ENCODE measurements at regions not wholly inside any gene's neighbourhood (a gene's known extent, or its start where the extent isn't known, plus 50 kb on each side); places are given as distances from the start of the nearest gene placed in this dataset.

DNA sequence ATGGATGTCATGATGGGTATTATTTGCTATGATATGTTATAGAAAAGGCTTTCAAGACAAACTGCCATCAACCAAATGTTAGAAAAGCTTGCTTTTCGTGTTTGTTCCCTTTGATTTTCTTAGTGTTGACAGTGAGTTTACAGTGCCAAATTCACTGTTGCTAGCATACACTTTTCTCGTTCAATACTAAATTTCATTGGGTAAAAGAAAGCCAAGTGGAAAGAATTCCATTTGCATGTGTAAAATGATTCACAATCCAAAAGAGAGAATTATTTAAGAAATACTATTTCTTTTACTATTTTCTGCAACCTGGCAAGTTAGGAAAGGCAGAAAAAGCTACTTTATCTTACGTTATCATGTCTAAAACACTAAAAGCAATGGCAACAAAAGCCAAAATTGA lies 301.4 kb downstream of the OTOL1 start:
- TF ChIP-seq, protein P1, sequence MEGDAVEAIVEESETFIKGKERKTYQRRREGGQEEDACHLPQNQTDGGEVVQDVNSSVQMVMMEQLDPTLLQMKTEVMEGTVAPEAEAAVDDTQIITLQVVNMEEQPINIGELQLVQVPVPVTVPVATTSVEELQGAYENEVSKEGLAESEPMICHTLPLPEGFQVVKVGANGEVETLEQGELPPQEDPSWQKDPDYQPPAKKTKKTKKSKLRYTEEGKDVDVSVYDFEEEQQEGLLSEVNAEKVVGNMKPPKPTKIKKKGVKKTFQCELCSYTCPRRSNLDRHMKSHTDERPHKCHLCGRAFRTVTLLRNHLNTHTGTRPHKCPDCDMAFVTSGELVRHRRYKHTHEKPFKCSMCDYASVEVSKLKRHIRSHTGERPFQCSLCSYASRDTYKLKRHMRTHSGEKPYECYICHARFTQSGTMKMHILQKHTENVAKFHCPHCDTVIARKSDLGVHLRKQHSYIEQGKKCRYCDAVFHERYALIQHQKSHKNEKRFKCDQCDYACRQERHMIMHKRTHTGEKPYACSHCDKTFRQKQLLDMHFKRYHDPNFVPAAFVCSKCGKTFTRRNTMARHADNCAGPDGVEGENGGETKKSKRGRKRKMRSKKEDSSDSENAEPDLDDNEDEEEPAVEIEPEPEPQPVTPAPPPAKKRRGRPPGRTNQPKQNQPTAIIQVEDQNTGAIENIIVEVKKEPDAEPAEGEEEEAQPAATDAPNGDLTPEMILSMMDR (IDR thresholded peaks at IDR 0.05; ENCODE audit: control extremely low read depth, extremely low read depth, low read depth, missing control alignments), result no peak
- POLR2A ChIA-PET, result no interaction called here
- DNase-seq (ENCODE audit: extremely low spot score), result no peak
- CTCF ChIA-PET, result no interaction called here

GRCh38 chr3:161800985-161801559 lies 304.5 kb downstream of the OTOL1 start:
- TF ChIP-seq, protein P1 (IDR thresholded peaks at IDR 0.05; ENCODE audit: control extremely low read depth, extremely low read depth, low read depth, missing control alignments), result no peak
- CTCF ChIA-PET, result interaction anchor here (1.1 kb wide), 1 partner anchor 19 kb away, joined by 3 read pairs; no protein-coding TSS in a partner anchor
- DNase-seq (ENCODE audit: extremely low spot score), result no peak
- POLR2A ChIA-PET, result no interaction called here

DNA sequence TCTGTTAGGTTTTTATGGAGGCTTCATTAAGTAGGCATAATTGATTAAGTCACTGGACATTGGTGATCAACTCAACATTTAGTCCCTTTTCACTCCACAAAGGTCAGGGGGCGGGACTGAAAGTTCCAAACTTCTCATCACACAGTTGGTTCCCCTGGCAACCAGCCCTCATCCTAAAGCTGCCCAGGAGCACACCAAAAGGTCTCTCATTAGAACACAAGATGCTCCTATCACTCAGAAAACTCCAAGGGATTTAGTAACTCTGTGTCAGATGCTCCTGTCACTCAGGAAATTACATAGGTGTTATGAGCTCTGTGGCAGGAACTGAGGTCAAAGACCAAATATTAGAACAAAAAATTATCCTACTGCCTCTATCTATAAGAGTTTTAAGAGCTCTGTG lies 321.5 kb downstream of the OTOL1 start:
- DNase-seq (ENCODE audit: extremely low spot score), result no peak
- TF ChIP-seq, protein P1 (IDR thresholded peaks at IDR 0.05; ENCODE audit: control extremely low read depth, extremely low read depth, low read depth, missing control alignments), result no peak
- CTCF ChIA-PET, result interaction anchor here (1.4 kb wide), 1 partner anchor 11 kb away, joined by 3 read pairs; no protein-coding TSS in a partner anchor
- POLR2A ChIA-PET, result no interaction called here

DNA sequence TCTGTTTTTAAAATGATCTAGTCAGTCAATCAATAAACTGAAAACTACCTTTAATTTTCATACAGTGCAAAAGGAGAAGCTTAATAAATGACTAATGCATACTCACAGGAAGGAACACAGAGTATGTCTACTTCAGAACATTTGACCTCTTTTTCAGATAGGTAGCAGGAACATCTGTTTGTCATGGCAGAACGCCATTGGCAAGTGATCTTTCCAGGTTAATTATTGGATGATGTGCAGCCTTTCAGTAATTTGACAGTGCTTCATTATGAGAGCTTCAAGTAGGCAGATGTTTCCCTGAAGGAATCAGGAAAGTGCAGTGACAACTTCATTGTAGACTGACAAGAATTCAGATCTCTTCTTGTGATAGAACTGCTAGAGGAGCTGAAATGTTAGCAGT lies 325.0 kb downstream of the OTOL1 start:
- DNase-seq (ENCODE audit: extremely low spot score), result no peak
- CTCF ChIA-PET, result interaction anchor here (1.4 to 1.7 kb wide), 2 partner anchors 11 to 32 kb away, joined by 5 to 6 read pairs; no protein-coding TSS in a partner anchor
- TF ChIP-seq, protein P1 (IDR thresholded peaks at IDR 0.05; ENCODE audit: control extremely low read depth, extremely low read depth, low read depth, missing control alignments), result no peak
- POLR2A ChIA-PET, result no interaction called here

DNA sequence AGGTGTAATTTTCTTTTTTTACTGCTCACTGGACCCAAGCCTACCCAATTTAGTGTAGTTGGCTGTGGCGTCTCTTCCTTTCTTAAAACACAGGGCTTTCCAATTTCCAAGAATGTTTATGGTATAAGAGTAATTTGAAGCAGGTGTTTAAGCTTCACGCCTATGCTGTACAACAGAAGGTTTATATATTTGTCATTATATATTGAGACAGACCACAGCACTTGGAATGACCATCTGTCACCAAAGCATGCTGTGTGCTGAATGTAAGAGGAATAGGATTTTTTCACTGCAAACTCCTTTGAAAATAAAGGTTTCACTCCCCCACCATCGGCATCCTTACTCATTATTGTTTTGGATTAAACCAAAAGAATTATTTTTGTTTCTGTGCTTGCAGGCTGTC lies 325.7 kb downstream of the OTOL1 start:
- TF ChIP-seq, protein P1 (IDR thresholded peaks at IDR 0.05; ENCODE audit: control extremely low read depth, extremely low read depth, low read depth, missing control alignments), result no peak
- ChIA-PET CTCF (interaction anchor here (1.4 to 1.7 kb wide), 2 partner anchors 11 to 32 kb away, joined by 5 to 6 read pairs; no protein-coding TSS in a partner anchor), POLR2A (no interaction called here)
- no peak for DNase-seq (ENCODE audit: extremely low spot score)

DNA sequence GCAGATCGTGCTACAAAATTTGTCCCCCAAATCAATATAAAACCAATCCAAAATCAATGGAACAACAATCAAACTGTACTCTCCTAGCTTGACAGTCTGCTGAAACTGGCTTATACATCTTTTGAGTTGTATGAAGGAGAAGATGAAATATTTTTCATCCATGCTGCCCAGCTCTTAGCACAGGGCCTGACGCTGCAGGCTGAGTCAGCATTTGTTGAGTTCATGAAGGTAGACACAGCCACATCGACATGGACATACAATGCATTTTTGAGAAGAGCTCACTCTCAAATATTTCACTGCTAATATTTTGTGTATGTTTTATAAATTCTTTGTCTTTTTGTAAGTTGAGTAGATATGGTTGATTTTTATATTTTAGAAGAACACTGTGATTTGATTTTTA lies 327.3 kb downstream of the OTOL1 start:
- CTCF ChIA-PET, result interaction anchor here (0.9 to 1.9 kb wide), 4 partner anchors 9 to 42 kb away, joined by 3 to 5 read pairs (median 3); no protein-coding TSS in a partner anchor

More for the DNA sequence above, 327.3 kb downstream of the OTOL1 start:
- TF ChIP-seq, protein P1 (IDR thresholded peaks at IDR 0.05; ENCODE audit: control extremely low read depth, extremely low read depth, low read depth, missing control alignments), result no peak
- POLR2A ChIA-PET, result no interaction called here
- no peak for DNase-seq (ENCODE audit: extremely low spot score)
